ENCODE measurements at regions not wholly inside any gene's neighbourhood (a gene's known extent, or its start where the extent isn't known, plus 50 kb on each side); places are given as distances from the start of the nearest gene placed in this dataset.

- peaks cover 0 to 10% of the 10 kb centered on the region in 2 experiments; a peak in 2 of 5 replicates for H3K27me3 ChIP-seq (ENCODE audit: control insufficient read depth in 1 of 2, insufficient read depth in 2 of 2, low read length in 2 of 2)
- ChIA-PET POLR2A (no interaction called here), CTCF (ENCODE audit: low intra/inter-chr PET ratio, low total read pairs) (no interaction called here)
- H3K79me2 ChIP-seq (ENCODE audit: insufficient read depth, low read length), result no peaks in the 10 kb centered on the region
- DNase-seq (ENCODE audit: low spot score), result no peak
- intact Hi-C loops (cut with micrococcal nuclease; ENCODE audit: unreplicated experiment), result no loop called here
- 45% methylated on average over 3 of the region's 3 CpGs for WGBS (ENCODE audit: low lambda C conversion rate)
- H3K9ac ChIP-seq (ENCODE audit: insufficient read depth, low read depth, low read length), result no peak overlapping the region
- no TSS peak for BruUV-seq (replicated peaks)
- TF ChIP-seq ZNF784 (CRISPR knock-in tag; IDR thresholded peaks at IDR 0.05; ENCODE audit: borderline replicate concordance), result no peak
- TF ChIP-seq U2AF1 (optimal IDR thresholded peaks at IDR 0.05; ENCODE audit: low read depth, low read length), result no peak
- TF ChIP-seq PITX1 (CRISPR knock-in tag; IDR thresholded peaks at IDR 0.05), result no peak
- TF ChIP-seq ZNF782 (CRISPR knock-in tag; IDR thresholded peaks at IDR 0.05; ENCODE audit: borderline replicate concordance), result no peak
- no peak for TF ChIP-seq ZBTB7B (CRISPR knock-in tag; IDR thresholded peaks at IDR 0.05)
- TF ChIP-seq AKNA (CRISPR knock-in tag; IDR thresholded peaks at IDR 0.05; ENCODE audit: borderline replicate concordance), result no peak
- TF ChIP-seq KMT2B (CRISPR knock-in tag; IDR thresholded peaks at IDR 0.05), result no peak
- no peak for TF ChIP-seq KLF9 (CRISPR knock-in tag; IDR thresholded peaks at IDR 0.05; ENCODE audit: low read depth)
- no peak for TF ChIP-seq MEIS1 (CRISPR knock-in tag; IDR thresholded peaks at IDR 0.05; ENCODE audit: borderline replicate concordance)
- TF ChIP-seq PHF5A (CRISPR knock-in tag; IDR thresholded peaks at IDR 0.05; ENCODE audit: low read depth, unreplicated experiment), result no peak
- TF ChIP-seq ZFP1 (CRISPR knock-in tag; IDR thresholded peaks at IDR 0.05), result no peak
- no peak for TF ChIP-seq SP2 (CRISPR knock-in tag; IDR thresholded peaks at IDR 0.05)
- no peak for TF ChIP-seq ZSCAN21 (CRISPR knock-in tag; IDR thresholded peaks at IDR 0.05; ENCODE audit: borderline replicate concordance)
- no peak for TF ChIP-seq ZNF597 (CRISPR knock-in tag; IDR thresholded peaks at IDR 0.05)
- TF ChIP-seq ZNF260 (CRISPR knock-in tag; IDR thresholded peaks at IDR 0.05; ENCODE audit: borderline replicate concordance, low read depth), result no peak
- no peak overlapping the region for H3K4me2 ChIP-seq (ENCODE audit: low read depth, low read length)
- H3K4me3 ChIP-seq (replicated peaks in 1 of 3; ENCODE audit: insufficient read depth in 1 of 3, low read depth in 2 of 3, low read length in 3 of 3), result no peak overlapping the region
- no peaks in the 10 kb centered on the region for H4K20me1 ChIP-seq (ENCODE audit: insufficient read depth, low read length)
- 0 out of 2 replicates have a peak, but pooled peaks cover 8% of the 10 kb centered on the region for H3K4me1 ChIP-seq (ENCODE audit: insufficient read depth, low read length)
- H3K27ac ChIP-seq (ENCODE audit: extremely low read length, insufficient read depth, low read length), result no peak overlapping the region
- in situ Hi-C loops (cut with HindIII; ENCODE audit: extremely low pct_ligation_motif_present, low pct_unique_long_range_greater_than_20kb), result no loop called here
- H3K36me3 ChIP-seq (replicated peaks in 1 of 2; ENCODE audit: control insufficient read depth in 1 of 2, insufficient read depth in 2 of 2, low read length in 2 of 2), result no peaks in the 10 kb centered on the region
- H3K9me3 ChIP-seq (ENCODE audit: low read length), result no peaks in the 10 kb centered on the region
- no peak for FAIRE-seq
- ATAC-seq, result peak; percentile 26; the same call in 1 of the 3 replicates
- H2AFZ ChIP-seq (ENCODE audit: low read length), result no peak overlapping the region
These were observed 133.4 kb downstream of the CUL2 start for GRCh38 chr10:34956756-34957155.
